Astrocyte of the spinal cord (primary cell): ENCODE measurements at regions not wholly inside any gene's neighbourhood (a gene's known extent, or its start where the extent isn't known, plus 50 kb on each side); places are given as distances from the start of the nearest gene placed in this dataset.

ENCODE experiments used
- DNase-seq: peaks from one replicate; pipeline ENCODE4 v3.0.0; 2011; ENCODE audit warnings: low read depth, low spot score
- H3K4me3 ChIP-seq: 2 replicates; pipeline ENCODE4 v1.5.1; 2011; ENCODE audit warnings: low read depth, mild to moderate bottlenecking, low read length, moderate library complexity
- in situ Hi-C: cut with HindIII; loops from 2 replicates; pipeline ENCODE4 v1.10.0; 2017; ENCODE audit warnings: low sequenced_read_pairs
- TF ChIP-seq, protein P1 (sequence below): IDR thresholded peaks from 2 replicates; pipeline ENCODE4 v1.5.1; 2012; ENCODE audit warnings: low read depth, mild to moderate bottlenecking, low read length, inconsistent platforms

DNA sequence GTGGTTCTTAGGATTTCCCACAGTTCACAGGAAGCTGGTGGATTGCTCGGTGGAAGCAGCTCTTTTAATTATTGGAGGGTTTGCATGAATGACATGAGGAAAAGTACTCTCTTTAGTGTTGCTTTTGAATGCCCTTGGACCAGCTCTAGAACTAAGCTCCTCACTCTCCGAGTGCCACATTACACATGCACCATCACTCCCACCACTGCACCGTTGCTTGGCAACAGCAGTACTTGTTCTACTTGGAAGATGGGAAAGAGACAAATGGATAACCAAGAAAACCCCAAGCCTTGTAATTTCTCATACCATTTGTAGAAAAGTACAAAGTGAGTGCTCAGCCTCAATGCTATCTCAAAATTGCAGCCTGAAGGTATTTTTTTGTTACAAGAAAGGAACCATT lies 620.2 kb upstream of the BOD1L1 start:
- TF ChIP-seq, protein P1, sequence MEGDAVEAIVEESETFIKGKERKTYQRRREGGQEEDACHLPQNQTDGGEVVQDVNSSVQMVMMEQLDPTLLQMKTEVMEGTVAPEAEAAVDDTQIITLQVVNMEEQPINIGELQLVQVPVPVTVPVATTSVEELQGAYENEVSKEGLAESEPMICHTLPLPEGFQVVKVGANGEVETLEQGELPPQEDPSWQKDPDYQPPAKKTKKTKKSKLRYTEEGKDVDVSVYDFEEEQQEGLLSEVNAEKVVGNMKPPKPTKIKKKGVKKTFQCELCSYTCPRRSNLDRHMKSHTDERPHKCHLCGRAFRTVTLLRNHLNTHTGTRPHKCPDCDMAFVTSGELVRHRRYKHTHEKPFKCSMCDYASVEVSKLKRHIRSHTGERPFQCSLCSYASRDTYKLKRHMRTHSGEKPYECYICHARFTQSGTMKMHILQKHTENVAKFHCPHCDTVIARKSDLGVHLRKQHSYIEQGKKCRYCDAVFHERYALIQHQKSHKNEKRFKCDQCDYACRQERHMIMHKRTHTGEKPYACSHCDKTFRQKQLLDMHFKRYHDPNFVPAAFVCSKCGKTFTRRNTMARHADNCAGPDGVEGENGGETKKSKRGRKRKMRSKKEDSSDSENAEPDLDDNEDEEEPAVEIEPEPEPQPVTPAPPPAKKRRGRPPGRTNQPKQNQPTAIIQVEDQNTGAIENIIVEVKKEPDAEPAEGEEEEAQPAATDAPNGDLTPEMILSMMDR: no peak
- H3K4me3 ChIP-seq: no peak overlapping the region
- in situ Hi-C loops: no loop called here
- no peak for DNase-seq

DNA sequence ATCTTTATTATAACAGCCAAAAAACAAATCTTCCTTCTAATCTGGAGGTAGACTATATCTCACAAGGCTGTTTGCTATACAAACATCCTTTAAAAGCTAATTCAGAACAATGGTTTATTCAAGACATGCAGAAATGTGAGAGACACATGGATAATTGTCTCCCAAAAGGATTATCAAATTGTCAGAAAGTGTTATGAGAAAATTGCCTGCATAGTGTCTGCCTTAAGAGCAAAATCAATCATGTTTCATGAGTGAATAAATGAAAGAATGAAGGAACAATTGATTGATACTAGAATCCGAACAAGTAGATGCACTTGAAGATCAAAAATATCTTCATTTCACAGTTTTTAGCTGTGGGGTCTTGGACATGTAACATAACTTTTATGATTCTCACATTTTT lies 621.7 kb upstream of the BOD1L1 start:
- TF ChIP-seq, protein P1: no peak
- H3K4me3 ChIP-seq: no peak overlapping the region
- no peak for DNase-seq
- in situ Hi-C loops: no loop called here

DNA sequence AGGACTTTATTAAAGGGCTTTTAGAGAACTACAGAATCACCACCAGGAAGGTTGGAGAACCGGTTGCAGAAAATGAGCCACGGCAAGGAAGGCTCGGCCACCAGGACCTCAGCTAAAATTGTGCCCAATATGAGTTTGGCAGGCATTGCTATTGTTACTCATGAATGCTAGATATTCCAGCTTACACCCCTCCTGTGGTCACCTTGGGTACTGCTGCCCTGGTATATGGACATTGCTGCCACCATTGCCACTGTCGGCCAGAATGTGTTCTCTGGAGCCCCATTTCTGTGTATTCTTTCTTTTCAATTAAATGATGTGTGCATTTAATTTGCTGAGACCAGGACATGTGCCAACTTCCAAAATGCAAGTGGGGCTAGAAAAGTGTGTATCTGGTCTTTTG lies 626.7 kb upstream of the BOD1L1 start:
- H3K4me3 ChIP-seq: no peak overlapping the region
- in situ Hi-C loops: no loop called here
- DNase-seq: peak; percentile 17
- TF ChIP-seq, protein P1: peak; percentile 64

GRCh38 chr4:14254926-14255325 lies 627.4 kb upstream of the BOD1L1 start:
- no peak for DNase-seq
- in situ Hi-C loops: no loop called here
- no peak overlapping the region for H3K4me3 ChIP-seq
- TF ChIP-seq, protein P1: no peak

DNA sequence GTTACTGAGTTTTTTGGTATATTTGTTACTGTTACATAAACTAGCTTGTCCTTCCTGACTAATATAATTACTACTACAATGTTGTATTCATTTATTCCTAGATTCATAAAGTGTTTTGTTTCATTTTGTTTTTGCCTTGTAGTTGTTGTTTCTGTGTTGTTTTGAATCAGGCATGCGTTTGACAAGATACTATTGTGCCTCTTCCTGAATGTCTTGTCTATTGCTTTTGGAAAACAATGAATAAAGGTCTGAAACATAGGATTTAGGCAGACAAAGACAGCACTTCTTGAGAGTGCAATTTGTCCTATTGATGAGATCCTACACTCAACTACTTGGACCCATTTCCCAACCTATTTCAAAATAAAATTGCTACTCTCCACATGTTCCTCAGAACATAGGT lies 630.4 kb upstream of the BOD1L1 start:
- no peak overlapping the region for H3K4me3 ChIP-seq
- TF ChIP-seq, protein P1: no peak
- in situ Hi-C loops: no loop called here
- no peak for DNase-seq

DNA sequence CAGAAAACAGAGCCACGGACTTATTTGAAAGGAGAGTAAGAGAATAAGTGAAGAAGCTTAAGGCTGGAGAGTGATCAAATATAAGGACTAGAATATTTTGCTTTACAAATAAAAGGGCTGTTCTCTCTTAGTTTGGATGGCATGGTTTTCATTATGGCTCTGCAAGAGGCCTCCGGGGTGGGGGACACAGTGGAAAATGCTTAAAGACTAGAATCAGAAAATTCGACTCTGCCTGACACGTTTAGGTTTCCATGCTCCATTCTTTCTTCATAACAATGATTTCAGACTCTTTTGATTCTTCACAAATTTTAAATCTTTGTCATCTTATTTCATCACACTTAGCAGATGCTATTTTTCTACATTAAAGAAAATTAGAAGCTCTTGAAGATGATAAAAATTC lies 632.4 kb upstream of the BOD1L1 start:
- H3K4me3 ChIP-seq: no peak overlapping the region
- TF ChIP-seq, protein P1: no peak
- no peak for DNase-seq
- in situ Hi-C loops: no loop called here

DNA sequence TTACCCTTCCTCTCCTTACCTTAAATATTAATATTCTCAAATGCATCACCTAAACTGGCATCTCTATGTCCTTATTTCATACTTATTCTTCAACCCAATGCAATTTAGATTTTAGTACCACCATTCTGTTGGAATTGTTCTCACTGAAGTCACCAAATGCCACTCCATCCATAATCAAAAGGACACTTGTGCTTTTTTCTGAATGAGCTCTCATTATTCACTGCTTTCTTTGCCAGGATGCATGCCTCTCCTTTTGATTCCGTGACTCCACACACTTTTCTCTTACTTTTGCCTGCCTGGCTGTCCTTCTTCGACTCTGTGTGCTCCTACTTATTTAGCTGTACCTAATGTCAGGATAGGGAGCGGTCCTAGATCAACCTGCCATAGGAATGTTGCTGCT lies 633.1 kb upstream of the BOD1L1 start:
- in situ Hi-C loops: no loop called here
- TF ChIP-seq, protein P1: no peak
- DNase-seq: no peak
- no peak overlapping the region for H3K4me3 ChIP-seq
